Activated T-helper 1 cell treated with anti-CD3 and anti-CD28 coated beads, Interleukin-12 subunit alpha, Interleukin-12 subunit beta, Interleukin-2, Interleukin-4 antibody, amounts not matched to agents 30 ng/mL and 10 ng/mL and 1 ng/mL, durations not matched to agents 14 hours and 24 hours and 36 hours (primary cell): ENCODE measurements at regions not wholly inside any gene's neighbourhood (a gene's known extent, or its start where the extent isn't known, plus 50 kb on each side); places are given as distances from the start of the nearest gene placed in this dataset.
"Not testable (repeated sequence)": the region's sequence is repeated elsewhere in the genome, so short reads cannot be mapped to it uniquely, and the experiment has no call there.

Experiments used
- DNase-seq: peaks from one replicate; pipeline ENCODE4 v3.0.0; 2021; ENCODE audit warnings: low spot score
- H3K27ac Mint-ChIP-seq: one replicate; pipeline ENCODE4 v1.8.0; 2021; ENCODE audit warnings: mild to moderate bottlenecking, mixed read lengths
- H3K27me3 Mint-ChIP-seq: one replicate; pipeline ENCODE4 v1.8.0; 2022; ENCODE audit warnings: mild to moderate bottlenecking, moderate library complexity, mixed read lengths; ENCODE audit not compliant: insufficient read depth
- H3K36me3 Mint-ChIP-seq: one replicate; pipeline ENCODE4 v1.8.0; 2021; ENCODE audit warnings: low read depth, mixed read lengths
- H3K4me1 Mint-ChIP-seq: one replicate; pipeline ENCODE4 v1.8.0; 2021; ENCODE audit warnings: low read depth, mixed read lengths
- H3K4me3 Mint-ChIP-seq: one replicate; pipeline ENCODE4 v1.8.0; 2021; ENCODE audit warnings: mild to moderate bottlenecking, moderate library complexity, mixed read lengths
- H3K9me3 Mint-ChIP-seq: one replicate; pipeline ENCODE4 v1.8.0; 2021; ENCODE audit warnings: mixed read lengths
- intact Hi-C: fragments of 100-400 bp; cut with micrococcal nuclease; formaldehyde crosslinking; loops from one replicate; pipeline ENCODE4 v1.15.1; 2024

DNA sequence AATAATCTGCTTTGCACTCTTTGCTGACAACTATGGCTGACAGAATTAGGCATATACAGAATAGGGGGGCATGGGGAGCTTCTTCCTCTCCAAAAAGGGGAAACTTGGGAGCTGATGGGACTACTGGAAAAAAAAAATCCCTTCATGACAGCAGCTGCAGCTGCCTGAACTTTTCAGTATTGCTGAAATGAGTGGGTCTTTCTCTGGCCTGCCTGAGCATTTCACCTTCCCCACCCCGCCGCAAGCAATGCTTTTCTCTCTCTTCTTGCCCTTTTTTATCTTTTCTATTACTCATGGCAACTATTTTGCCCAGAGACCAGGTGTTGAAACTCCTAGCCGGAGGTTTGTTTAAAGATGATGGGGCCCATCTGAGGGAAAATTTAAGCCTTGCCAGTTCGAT, 244.9 kb downstream of the SEMA3D start:
- H3K9me3 Mint-ChIP-seq, result no peaks in the 10 kb centered on the region
- no peak for DNase-seq
- no peaks in the 10 kb centered on the region for H3K36me3 Mint-ChIP-seq
- no peaks in the 10 kb centered on the region for H3K4me1 Mint-ChIP-seq
- H3K27ac Mint-ChIP-seq, result no peak overlapping the region
- H3K27me3 Mint-ChIP-seq, result no peaks in the 10 kb centered on the region
- intact Hi-C loops, result no loop called here
- no peak overlapping the region for H3K4me3 Mint-ChIP-seq

DNA sequence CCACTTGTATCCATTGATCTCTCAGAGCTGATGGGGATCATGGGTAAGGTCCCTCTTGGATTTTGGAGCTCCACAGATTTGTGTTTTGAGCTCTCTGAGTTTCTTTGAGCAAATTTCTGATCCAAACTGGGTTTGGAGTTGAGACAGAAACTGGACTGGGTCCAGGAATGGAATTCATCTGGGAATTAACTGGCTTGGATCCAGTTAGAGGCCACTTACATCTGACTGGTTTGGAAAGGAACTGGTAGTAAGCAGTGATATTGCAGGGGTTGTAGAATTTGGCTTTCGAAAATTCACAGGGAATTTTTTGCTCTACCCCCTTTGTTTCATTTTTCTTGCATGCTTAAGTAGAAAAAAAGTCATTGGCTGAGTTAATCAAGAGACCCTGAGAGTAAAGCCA, 245.6 kb downstream of the SEMA3D start:
- Mint-ChIP-seq H3K27ac (no peak overlapping the region), H3K9me3 (no peaks in the 10 kb centered on the region), H3K36me3 (no peaks in the 10 kb centered on the region), H3K4me1 (no peaks in the 10 kb centered on the region), H3K27me3 (no peaks in the 10 kb centered on the region), H3K4me3 (no peak overlapping the region)
- intact Hi-C loops, result no loop called here
- no peak for DNase-seq

DNA sequence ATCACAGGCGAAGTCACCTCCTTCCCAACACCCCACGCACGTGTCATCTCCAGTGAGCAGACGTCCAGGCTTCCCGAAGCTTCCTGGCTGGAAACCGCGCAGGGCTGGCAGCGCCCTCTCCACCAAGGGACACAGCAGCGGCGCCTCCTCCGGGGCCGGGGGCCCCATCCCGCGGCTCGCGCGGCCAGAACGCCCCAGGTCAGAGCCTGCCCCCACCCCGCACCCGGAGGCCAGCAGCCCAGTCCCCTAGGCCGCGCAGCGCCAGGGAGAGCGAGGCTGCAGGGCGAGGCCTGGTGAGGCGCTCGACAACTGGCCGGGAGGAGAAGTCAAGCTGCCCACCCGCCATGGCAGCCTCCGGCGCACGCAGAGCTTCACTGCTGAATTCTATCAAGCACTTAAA, 247.0 kb downstream of the SEMA3D start:
- Mint-ChIP-seq H3K36me3 (no peaks in the 10 kb centered on the region), H3K4me3 (no peak overlapping the region), H3K27me3 (no peaks in the 10 kb centered on the region), H3K9me3 (no peaks in the 10 kb centered on the region), H3K4me1 (no peaks in the 10 kb centered on the region), H3K27ac (no peak overlapping the region)
- intact Hi-C loops, result no loop called here
- no peak for DNase-seq

DNA sequence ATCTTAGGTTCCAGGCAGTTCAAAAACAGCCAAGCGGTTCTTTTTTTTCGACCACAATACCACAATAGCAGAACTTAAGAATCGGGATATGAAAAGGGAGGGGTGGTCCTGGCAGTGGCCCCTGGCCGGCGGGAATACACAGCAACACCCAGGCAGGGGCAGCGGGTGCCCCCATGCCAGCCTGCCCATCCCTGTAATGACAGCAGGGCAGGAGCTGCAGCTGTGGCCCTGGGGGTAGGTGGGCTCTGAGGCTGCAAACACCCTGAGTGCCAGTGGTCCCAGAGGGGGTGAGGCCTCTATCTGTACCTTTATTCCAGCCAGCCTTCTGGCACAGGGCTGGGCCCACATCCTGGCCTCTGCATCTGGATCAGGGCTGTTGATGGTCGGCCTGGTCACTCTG, 247.4 kb downstream of the SEMA3D start:
- H3K9me3 Mint-ChIP-seq, result no peaks in the 10 kb centered on the region
- no peak overlapping the region for H3K27ac Mint-ChIP-seq
- intact Hi-C loops, result no loop called here
- no peaks in the 10 kb centered on the region for H3K4me1 Mint-ChIP-seq
- H3K36me3 Mint-ChIP-seq, result no peaks in the 10 kb centered on the region
- H3K4me3 Mint-ChIP-seq, result no peak overlapping the region
- no peaks in the 10 kb centered on the region for H3K27me3 Mint-ChIP-seq
- no peak for DNase-seq

DNA sequence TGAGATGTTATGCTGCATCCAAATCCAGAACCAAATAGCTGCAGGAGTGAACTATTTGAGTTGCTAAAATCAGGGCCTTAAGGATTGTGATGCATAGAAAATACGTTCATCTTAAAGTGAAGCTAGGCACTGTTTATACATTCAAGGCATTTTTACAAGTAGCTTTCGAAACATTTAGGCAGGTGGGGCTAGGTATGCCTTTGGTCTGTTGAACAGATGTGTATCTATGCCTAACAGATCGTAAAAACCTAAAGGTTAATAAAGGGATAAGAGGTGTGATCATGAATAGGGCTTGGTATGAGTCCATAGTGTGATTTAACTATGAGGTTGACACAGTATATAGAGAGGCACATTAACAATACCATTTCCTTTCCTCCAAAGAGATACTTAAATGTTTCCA, 262.5 kb downstream of the SEMA3D start:
- no peak for DNase-seq
- intact Hi-C loops, result no loop called here
- no peak overlapping the region for H3K4me3 Mint-ChIP-seq
- H3K9me3 Mint-ChIP-seq, result no peaks in the 10 kb centered on the region
- no peak overlapping the region for H3K27ac Mint-ChIP-seq
- H3K27me3 Mint-ChIP-seq, result no peaks in the 10 kb centered on the region
- H3K4me1 Mint-ChIP-seq, result no peaks in the 10 kb centered on the region
- no peaks in the 10 kb centered on the region for H3K36me3 Mint-ChIP-seq

DNA sequence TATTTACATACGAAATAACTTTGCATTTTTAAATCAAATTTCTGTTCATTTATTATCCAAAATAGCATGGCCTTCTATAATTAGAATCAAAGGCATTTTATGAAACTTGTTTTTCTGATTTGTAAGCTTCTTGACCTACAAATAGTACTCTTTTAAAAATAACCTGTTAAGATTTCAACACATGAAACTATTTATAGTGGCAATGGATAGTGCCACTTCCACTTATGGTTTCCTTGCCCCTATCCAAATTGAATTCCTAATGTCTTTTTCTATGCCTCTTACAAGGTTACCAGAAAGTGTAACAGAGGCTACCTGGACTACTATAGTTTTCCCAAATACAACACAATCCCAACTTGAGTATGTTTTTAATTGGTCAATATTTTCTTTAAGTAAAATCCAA, 263.5 kb downstream of the SEMA3D start:
- intact Hi-C loops, result no loop called here
- no peak for DNase-seq
- Mint-ChIP-seq H3K27ac (no peak overlapping the region), H3K27me3 (no peaks in the 10 kb centered on the region), H3K4me1 (no peaks in the 10 kb centered on the region), H3K36me3 (no peaks in the 10 kb centered on the region), H3K4me3 (no peak overlapping the region), H3K9me3 (no peaks in the 10 kb centered on the region)

DNA sequence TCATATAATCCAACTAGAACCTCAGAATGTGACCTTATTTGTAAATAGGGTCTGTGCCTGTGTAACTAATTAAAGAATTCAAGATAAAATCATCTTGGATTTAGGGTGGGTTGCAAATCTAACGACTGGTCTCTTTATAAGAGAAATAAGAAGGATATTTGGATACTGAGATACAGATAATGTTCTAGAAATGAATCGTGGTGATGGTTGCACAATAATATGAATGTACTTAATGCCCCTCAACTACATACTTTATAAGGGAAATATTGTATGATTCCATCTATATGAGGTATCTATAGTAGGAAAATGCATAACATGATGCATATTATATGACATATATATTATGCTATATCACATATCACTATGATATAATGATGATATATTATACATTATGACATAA, 265.7 kb downstream of the SEMA3D start:
- no peak for DNase-seq
- Mint-ChIP-seq H3K4me3 (no peak overlapping the region), H3K27ac (no peak overlapping the region), H3K9me3 (no peaks in the 10 kb centered on the region), H3K27me3 (no peaks in the 10 kb centered on the region), H3K36me3 (no peaks in the 10 kb centered on the region), H3K4me1 (no peaks in the 10 kb centered on the region)
- intact Hi-C loops, result no loop called here

DNA sequence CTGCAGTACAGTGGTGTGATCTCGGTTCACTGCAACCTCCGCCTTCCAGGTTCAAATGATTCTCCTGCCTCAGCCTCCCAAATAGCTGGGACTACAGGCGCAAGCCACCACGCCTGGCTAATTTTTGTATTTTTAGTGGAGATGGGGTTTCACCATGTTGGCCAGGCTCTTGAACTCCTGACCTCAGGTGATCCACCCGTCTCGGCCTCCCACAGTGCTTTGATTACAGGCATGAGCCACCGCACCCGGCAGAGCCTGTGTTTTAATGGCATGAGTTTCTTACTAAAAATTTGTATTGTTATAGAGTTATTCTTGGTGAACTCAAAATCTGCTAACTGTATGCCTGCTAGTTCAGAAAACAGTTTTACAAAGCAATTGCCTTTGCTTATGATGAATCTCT, 269.9 kb downstream of the SEMA3D start:
- intact Hi-C loops, H3K4me3 Mint-ChIP-seq, H3K9me3 Mint-ChIP-seq, DNase-seq, H3K27me3 Mint-ChIP-seq, H3K36me3 Mint-ChIP-seq, H3K27ac Mint-ChIP-seq, H3K4me1 Mint-ChIP-seq: not testable (repeated sequence)

DNA sequence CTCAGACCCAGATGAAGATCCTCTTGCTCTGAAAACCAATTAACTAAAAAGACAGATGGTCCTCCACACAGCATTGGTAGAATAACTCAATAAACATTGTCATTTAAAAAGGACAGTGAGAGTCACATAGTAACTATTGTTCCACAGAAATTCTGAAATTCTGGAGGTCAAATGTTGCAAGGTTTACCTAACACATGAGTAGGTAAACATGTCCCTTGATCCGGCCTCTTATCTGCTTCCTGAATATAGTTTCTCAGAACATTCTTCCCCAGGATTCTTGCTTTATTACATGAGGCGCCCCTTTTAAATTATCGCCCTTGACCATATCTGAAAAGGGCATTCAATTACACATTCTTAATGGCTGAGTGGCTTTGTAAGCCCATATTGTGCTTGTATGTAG, 270.7 kb downstream of the SEMA3D start:
- no peak overlapping the region for H3K27ac Mint-ChIP-seq
- H3K4me3 Mint-ChIP-seq, result no peak overlapping the region
- no peaks in the 10 kb centered on the region for H3K27me3 Mint-ChIP-seq
- no peaks in the 10 kb centered on the region for H3K36me3 Mint-ChIP-seq
- H3K4me1 Mint-ChIP-seq, result no peaks in the 10 kb centered on the region
- H3K9me3 Mint-ChIP-seq, result no peaks in the 10 kb centered on the region
- intact Hi-C loops, result no loop called here
- no peak for DNase-seq

DNA sequence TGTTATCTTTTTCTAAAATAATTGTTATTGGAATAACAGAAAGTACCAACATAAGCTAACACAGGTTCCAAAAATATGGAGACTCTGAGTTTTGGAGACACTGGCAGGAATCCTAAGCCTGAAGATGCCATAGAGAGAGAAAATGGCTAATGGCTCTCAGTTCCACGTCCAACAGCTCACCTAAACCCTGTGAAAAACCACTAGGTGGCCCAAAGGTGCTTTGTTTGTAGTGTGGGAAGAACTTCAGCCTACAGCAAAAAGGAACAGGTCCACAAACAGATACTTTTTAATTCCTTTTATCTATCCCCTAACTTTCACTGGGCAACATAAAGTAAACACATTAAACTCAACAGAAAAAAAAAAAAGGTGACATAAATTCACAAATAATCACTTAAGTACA, 272.3 kb downstream of the SEMA3D start:
- H3K36me3 Mint-ChIP-seq, result no peaks in the 10 kb centered on the region
- no peak overlapping the region for H3K27ac Mint-ChIP-seq
- no peaks in the 10 kb centered on the region for H3K9me3 Mint-ChIP-seq
- H3K4me1 Mint-ChIP-seq, result no peaks in the 10 kb centered on the region
- H3K4me3 Mint-ChIP-seq, result no peak overlapping the region
- no peak for DNase-seq
- intact Hi-C loops, result loop anchor here (5.0 kb wide), 1 partner anchor 792 kb away; no protein-coding TSS in a partner anchor
- no peaks in the 10 kb centered on the region for H3K27me3 Mint-ChIP-seq

DNA sequence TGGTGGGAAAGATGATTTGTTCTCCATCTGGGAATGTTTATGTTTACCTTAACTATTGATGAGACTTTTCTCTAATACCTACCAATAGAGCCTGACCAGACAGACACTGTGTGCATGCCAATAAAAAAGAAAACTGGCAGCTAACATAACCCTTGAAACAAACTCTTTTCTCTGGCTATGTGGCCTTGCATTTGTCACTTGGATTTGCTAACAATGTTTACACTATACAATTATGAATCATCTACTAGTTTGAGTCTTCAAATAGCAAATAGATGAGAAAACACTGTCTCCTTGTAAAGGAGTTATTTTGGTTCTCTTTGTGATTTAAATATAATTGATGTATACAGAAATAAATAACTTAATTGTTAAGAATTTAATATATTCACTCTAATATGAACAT, 273.1 kb downstream of the SEMA3D start:
- intact Hi-C loops, result loop anchor here (5.0 kb wide), 1 partner anchor 791 kb away; no protein-coding TSS in a partner anchor
- Mint-ChIP-seq H3K4me3 (no peak overlapping the region), H3K36me3 (no peaks in the 10 kb centered on the region), H3K27me3 (no peaks in the 10 kb centered on the region), H3K4me1 (no peaks in the 10 kb centered on the region), H3K27ac (no peak overlapping the region), H3K9me3 (no peaks in the 10 kb centered on the region)
- DNase-seq, result no peak

DNA sequence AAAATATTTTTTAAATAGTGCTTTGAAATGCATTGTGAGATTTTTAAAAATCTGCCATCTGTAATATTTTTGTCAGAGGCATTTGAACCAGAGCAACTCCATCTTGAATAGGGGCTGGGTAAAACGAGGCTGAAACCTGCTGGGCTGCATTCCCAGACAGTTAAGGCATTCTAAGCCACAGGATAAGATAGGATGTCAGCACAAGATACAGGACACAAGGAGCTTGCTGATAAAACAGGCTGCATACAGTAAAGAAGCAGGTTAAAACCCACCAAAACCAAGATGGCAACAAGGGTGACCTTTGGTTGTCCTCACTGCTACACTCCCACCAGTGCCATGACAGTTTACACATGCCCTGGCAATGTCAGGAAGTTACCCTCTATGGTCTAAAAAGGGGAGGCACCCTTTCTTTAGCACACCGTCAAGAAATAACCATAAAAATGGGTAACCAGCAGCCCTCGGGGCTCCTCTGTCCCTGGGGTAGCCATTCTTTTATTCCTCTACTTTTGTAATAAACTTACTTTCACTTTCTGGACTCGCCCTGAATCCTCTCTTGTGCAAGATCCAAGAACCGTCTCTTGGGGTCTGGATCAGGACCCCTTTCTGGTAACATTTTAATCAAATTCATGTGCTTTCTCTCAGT, 273.7 kb downstream of the SEMA3D start:
- no peaks in the 10 kb centered on the region for H3K9me3 Mint-ChIP-seq
- no peaks in the 10 kb centered on the region for H3K4me1 Mint-ChIP-seq
- no peak overlapping the region for H3K27ac Mint-ChIP-seq
- intact Hi-C loops, result loop anchor here (5.0 kb wide), 1 partner anchor 791 kb away; no protein-coding TSS in a partner anchor
- H3K27me3 Mint-ChIP-seq, result no peaks in the 10 kb centered on the region
- no peak overlapping the region for H3K4me3 Mint-ChIP-seq
- no peak for DNase-seq
- H3K36me3 Mint-ChIP-seq, result no peaks in the 10 kb centered on the region

DNA sequence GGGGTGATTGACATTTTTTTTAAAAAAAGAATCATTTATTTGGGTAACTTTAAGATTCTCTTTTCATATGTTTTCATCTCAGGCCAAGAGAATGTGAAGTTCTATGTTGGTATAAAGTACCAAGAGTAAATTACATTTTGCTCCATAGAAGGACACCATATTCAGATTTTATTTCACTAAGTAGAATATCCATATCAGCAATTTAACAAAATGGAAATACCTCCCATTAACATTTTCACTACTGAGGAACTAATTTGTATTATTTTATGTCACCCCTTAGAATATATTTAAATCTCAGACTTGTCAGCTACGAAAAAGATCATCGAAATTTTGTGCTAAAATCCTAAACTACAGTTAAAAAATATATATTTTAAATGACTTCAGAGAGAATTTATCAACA, 274.3 kb downstream of the SEMA3D start:
- no peak overlapping the region for H3K27ac Mint-ChIP-seq
- intact Hi-C loops, result loop anchor here (5.0 kb wide), 1 partner anchor 790 kb away; no protein-coding TSS in a partner anchor
- DNase-seq, result no peak
- no peaks in the 10 kb centered on the region for H3K9me3 Mint-ChIP-seq
- no peaks in the 10 kb centered on the region for H3K4me1 Mint-ChIP-seq
- H3K27me3 Mint-ChIP-seq, result no peaks in the 10 kb centered on the region
- H3K36me3 Mint-ChIP-seq, result no peaks in the 10 kb centered on the region
- no peak overlapping the region for H3K4me3 Mint-ChIP-seq

DNA sequence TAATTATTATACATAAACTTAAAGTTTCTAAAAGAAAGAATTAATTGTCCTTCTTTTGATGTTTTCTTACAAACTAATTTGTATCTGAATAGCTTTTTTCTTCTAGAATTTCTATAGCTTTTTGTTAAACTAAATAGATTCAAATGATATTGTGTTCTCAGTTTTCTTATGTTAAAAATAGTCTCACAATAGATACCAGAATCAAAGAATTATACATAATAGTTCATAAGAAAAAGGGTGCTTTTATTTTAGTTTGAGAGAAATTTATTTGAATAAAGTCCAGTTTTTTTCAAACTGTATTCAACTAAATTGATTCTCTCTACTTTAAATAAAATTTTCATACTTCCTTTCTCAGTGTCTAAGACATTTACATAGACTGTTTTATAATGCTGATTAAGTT, 274.8 kb downstream of the SEMA3D start:
- Mint-ChIP-seq H3K4me3 (no peak overlapping the region), H3K27me3 (no peaks in the 10 kb centered on the region), H3K36me3 (no peaks in the 10 kb centered on the region), H3K9me3 (no peaks in the 10 kb centered on the region), H3K27ac (no peak overlapping the region), H3K4me1 (no peaks in the 10 kb centered on the region)
- intact Hi-C loops, result loop anchor here (5.0 kb wide), 1 partner anchor 790 kb away; no protein-coding TSS in a partner anchor
- no peak for DNase-seq
